ENCODE measurements at regions not wholly inside any gene's neighbourhood (a gene's known extent, or its start where the extent isn't known, plus 50 kb on each side); places are given as distances from the start of the nearest gene placed in this dataset.

- DNase-seq = no peak
These were observed 162.7 kb downstream of the ARL4C start for GRCh38 chr2:234334151-234334550.

- no peak for DNase-seq
These were observed 163.4 kb downstream of the ARL4C start for GRCh38 chr2:234333168-234334130.

DNA sequence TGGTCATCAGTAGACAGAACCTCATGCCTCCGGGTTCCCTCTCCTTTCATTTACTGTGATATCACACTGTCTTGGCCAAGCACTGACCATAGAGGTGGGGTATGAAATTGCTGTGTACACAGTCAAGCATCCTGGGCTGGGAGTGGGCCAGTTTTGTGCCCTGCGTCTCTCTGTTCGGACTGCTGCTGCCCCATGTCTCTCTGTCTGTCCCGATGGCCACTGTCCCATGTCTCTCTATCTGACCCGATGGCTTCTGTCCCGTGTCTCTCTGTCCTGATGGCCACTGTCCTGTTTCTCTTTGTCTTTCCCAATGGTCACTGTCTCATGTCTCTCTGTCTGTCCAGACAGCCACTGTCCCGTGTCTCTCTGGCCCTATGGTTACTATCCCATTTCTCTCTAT lies 164.9 kb downstream of the ARL4C start:
- no peak for DNase-seq

GRCh38 chr2:234331566-234331965 lies 165.3 kb downstream of the ARL4C start:
- DNase-seq = no peak

- no peak for DNase-seq
These were observed 166.0 kb downstream of the ARL4C start for GRCh38 chr2:234330902-234331301.

GRCh38 chr2:234329202-234329960 lies 167.5 kb downstream of the ARL4C start:
- DNase-seq = no peak

DNA sequence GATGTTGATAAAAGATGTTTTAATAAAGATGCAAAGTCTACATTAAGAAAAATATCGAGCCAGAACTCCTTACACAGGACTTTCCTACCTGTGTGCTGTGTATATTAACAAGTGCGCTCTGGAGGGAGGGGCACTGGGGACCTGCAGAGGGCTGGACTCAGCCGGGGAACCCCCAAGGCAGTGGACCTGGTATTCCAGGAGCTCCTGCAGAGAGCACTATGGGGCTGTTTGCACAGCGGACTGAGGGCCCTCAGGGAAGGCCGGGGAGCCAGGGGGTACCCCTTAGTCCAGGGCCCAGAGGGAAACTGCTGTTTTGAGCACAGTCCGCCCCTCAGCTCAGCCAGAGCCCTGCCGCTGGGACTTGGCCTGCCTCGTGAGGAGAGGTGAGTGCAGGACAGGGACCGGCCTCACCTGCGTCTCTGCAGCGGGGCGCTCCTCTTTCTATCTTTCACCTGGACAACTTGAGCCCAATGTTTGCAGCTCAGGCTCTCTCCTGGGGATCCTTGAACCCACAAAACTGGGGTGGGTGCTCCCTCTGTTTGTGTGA lies 168.4 kb downstream of the ARL4C start:
- DNase-seq = no peak

GRCh38 chr2:234326694-234327093 lies 170.2 kb downstream of the ARL4C start:
- DNase-seq = no peak

GRCh38 chr2:234324116-234324515 lies 172.8 kb downstream of the ARL4C start:
- no peak for DNase-seq

- no peak for DNase-seq
These were observed 174.0 kb downstream of the ARL4C start for GRCh38 chr2:234322766-234323465.

DNA sequence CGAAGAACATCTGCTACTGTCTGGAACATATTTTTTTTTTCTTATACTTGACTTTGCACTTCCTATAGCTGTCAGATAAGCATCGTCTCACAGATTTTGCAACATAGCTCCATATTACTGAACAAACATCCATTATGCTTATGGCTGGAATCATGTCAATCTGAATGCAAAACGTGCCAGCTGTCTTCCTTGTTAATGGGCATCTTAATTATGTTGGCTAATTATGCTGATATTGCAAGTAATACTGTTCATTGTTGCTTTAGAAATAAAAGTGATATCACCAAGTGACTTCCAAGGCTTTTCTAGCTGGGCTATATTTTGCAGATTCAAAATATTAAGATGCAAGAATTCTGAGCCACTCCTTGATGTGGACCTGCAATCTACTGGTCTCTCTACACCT lies 176.8 kb downstream of the ARL4C start:
- DNase-seq = no peak

- no peak for DNase-seq
These were observed 178.5 kb downstream of the ARL4C start for GRCh38 chr2:234318361-234318760.

DNA sequence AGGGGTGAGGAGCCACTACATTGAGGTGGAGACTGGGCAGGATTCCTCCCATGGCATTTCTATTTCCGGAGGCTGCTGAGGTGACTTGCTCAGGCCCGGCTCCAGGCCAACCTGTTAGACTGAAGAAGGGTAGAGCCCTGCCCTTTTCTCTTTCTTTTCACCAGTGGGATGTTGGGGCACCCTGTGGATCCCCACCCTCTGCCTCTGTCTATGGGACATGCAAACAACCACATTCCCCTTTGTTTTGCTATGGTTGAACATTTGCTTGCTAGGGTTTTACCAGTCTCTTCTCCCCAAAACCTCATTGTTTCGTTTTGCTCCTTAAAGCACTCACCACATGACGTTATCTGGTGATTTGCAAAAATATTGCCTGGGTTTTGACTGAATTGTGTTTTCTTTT lies 183.3 kb downstream of the ARL4C start:
- DNase-seq = no peak

GRCh38 chr2:234310166-234310565 lies 186.7 kb downstream of the ARL4C start:
- DNase-seq = no peak

DNA sequence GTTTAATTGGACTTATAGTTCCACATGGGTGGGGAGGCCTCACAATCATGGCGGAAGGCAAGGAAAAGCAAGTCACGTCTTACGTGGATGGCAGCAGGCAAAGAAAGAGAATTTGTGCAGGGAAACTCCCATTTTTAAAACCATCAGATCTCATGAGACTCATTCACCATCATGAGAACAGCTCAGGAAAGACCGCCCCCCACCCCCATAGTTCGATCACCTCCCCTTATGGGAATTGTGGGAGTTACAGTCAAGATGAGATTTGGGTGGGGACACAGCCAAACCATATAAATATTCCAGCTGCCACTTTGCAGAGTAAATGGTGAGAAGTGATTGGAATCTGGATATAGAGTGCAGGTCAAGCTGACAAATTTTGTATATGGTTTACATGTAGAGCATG lies 187.4 kb downstream of the ARL4C start:
- DNase-seq = no peak

GRCh38 chr2:234308813-234309195 lies 188.1 kb downstream of the ARL4C start:
- no peak for DNase-seq

- DNase-seq = no peak
These were observed 188.6 kb downstream of the ARL4C start for GRCh38 chr2:234308073-234308812.

DNA sequence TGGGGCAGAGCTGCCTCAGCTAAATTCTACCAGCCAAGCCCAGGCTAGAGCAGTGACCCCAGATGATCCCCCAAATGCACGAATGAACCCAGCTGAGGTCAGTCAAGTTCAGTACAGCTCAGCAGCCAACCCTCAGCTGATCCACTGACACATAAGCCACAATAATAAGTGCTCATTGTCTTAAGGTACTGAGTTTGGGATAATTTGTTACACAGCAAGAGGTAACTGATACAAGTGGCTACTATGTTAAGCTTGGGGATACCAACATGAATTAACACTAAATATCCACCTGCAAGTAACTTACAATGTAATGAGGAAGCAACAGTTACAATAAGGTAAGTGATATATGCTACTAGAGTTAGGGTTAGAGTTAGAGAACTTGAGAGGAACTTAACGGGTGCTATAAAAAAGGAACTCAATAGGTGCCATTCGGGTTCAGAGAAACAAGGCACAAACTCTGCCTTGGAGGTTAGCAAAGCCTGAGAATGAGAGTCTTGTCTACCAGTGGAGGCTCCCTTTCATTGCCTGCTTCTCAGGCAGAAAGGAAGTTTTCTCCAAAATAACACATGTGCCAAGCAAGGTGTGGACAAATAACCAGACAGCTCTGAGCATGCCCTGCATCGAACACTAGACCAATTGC lies 189.4 kb downstream of the ARL4C start:
- no peak for DNase-seq

GRCh38 chr2:234306426-234307173 lies 190.3 kb downstream of the ARL4C start:
- DNase-seq = no peak

DNA sequence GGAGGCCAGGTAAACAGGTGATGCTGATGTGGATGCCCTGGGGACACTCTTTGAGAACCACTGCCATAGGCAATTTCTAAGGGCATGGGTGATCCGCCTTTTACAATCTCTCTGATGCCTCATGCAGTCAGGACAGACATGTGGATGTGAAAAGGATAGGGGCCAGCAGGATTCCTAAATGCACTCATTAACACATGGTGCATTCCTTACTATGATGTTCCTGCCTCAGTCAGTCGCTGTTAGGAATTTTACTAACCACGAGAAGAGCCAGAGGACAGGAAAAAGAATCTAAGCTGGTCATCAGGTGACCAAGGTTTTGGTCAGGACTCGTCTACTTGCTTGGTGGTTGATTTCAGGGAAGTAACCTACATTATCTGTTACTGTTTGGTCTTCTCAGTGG lies 191.0 kb downstream of the ARL4C start:
- DNase-seq = no peak

DNA sequence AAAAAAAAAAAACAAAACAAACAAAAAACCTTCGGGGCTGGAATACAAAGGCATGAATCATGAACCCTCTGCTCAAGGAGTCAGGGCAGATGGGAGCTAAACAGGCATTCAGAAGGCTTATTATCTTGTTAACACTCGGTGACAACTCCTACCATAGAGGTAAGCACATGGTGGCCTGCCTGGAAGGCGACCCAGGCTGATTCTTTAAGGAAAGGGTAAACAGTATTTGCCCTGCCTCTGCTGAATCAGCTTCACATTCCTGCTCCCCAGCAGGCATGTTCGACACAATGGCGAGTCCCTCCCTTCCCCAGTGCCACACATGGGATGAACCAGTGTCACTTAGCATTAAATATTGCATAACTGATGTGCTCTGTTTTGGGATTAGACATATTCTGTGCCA lies 191.9 kb downstream of the ARL4C start:
- no peak for DNase-seq
